Spleen (tissue), 11 donors: ENCODE measurements at regions not wholly inside any gene's neighbourhood (a gene's known extent, or its start where the extent isn't known, plus 50 kb on each side); places are given as distances from the start of the nearest gene placed in this dataset.

Source experiments
- DNase-seq: peaks from one replicate; pipeline ENCODE4 v3.0.0-alpha.2; 2020
- H3K27ac ChIP-seq, 8 donors: fragments of 200-600 bp; sonication (generic) in 7 of 8; 1 replicate in 4 of 8; 2 replicates in 4 of 8; pipeline versions ENCODE4 v1.5.0 to v1.8.0; 2016 to 2021; ENCODE audit warnings: inconsistent platforms in 4 of 8, mild to moderate bottlenecking in 4 of 8, moderate library complexity in 1 of 8
- H3K27me3 ChIP-seq, 7 donors: fragments of 200-600 bp; sonication (generic) in 6 of 7; replicated peaks in 1 of 7; 1 replicate in 4 of 7; 2 replicates in 3 of 7; pipeline versions ENCODE4 v1.5.0 to v1.8.0; 2016 to 2021; ENCODE audit warnings: inconsistent platforms in 3 of 7, mild to moderate bottlenecking in 1 of 7
- H3K36me3 ChIP-seq, 6 donors: fragments of 200-600 bp; sonication (generic) in 5 of 6; 1 replicate in 4 of 6; 2 replicates in 2 of 6; pipeline versions ENCODE4 v1.5.0 to v1.8.0; 2016 to 2021; ENCODE audit warnings: inconsistent platforms in 2 of 6
- H3K4me1 ChIP-seq, 6 donors: fragments of 200-600 bp; sonication (generic) in 5 of 6; 1 replicate in 3 of 6; 2 replicates in 3 of 6; pipeline versions ENCODE4 v1.5.0 to v1.8.0; 2016 to 2021; ENCODE audit warnings: inconsistent platforms in 3 of 6
- H3K4me3 ChIP-seq, 8 donors: fragments of 200-600 bp; sonication (generic) in 7 of 8; 1 replicate in 4 of 8; 2 replicates in 4 of 8; pipeline versions ENCODE4 v1.5.0 to v1.8.0; 2016 to 2021; ENCODE audit warnings: inconsistent platforms in 4 of 8, mild to moderate bottlenecking in 4 of 8, moderate library complexity in 2 of 8
- H3K9me3 ChIP-seq, 8 donors: fragments of 200-600 bp; sonication (generic) in 7 of 8; 1 replicate in 4 of 8; 2 replicates in 4 of 8; pipeline versions ENCODE4 v1.5.0 to v1.8.0; 2016 to 2021; ENCODE audit warnings: inconsistent platforms in 4 of 8
- CTCF ChIP-seq, 11 experiments: fragments of 200-600 bp in 7 of 11; fragments of 450-650 bp in 4 of 11; sonication (generic) in 4 of 11; IDR thresholded peaks in 8 of 11; conservative IDR thresholded peaks in 3 of 11; 1 replicate in 7 of 11; 2 replicates in 4 of 11; pipeline versions ENCODE4 v1.4.0 to v1.8.0; 2016 to 2021; ENCODE audit warnings: antibody characterized with exemption in 11 of 11, inconsistent platforms in 4 of 11, mild to moderate bottlenecking in 1 of 11
- POLR2A ChIP-seq, 3 donors: fragments of 450-650 bp; IDR thresholded peaks; one replicate each; pipeline ENCODE4 v1.5.1; 2017; ENCODE audit warnings: antibody characterized with exemption in 3 of 3, mild to moderate bottlenecking in 1 of 3
- POLR2AphosphoS5 ChIP-seq, 3 donors: sonication (generic); formaldehyde crosslinking; IDR thresholded peaks; one replicate each; pipeline ENCODE4 v1.5.1; 2017; ENCODE audit warnings: antibody characterized with exemption in 3 of 3
- WGBS, 5 donors: extraction: QIAGEN DNeasy Blood & Tissue Kit in 3 of 5; methylation state at CpG; one replicate each; pipeline versions ENCODE4 v1.1.5 to v1.1.7; 2013 to 2018; 5-methylcytosine and 5-hydroxymethylcytosine counted together
- intact Hi-C: fragments of 100-400 bp; cut with DNase I; formaldehyde crosslinking; loops from one replicate; pipeline ENCODE4 v1.15.0; 2023; ENCODE audit warnings: low total_unique reads
- donor health status: healthy with polysubstance abuse.
- donor health status: DM: no; HTN: no; CAD: no; lungs with moderate emphysema.
- donor health status: DM: no; HTN: no; CAD: no.
- donor health status: Bipolar disorder and iron deficiency.
- donor health status: healthy.
- donor health status: DM: no; HTN: no; CAD: no.
- donor health status: DM: yes; HTN: yes; CAD: no.

GRCh38 chr12:42962384-42962783 is 372.8 kb upstream of the PRICKLE1 start:
- H3K9me3 ChIP-seq, result no peaks in the 10 kb centered on the region
- H3K4me3 ChIP-seq, result no peak overlapping the region
- 70 to 89% (median 81%) methylated on average over 2 of the region's 2 CpGs for WGBS, 5 donors
- TF ChIP-seq CTCF (IDR thresholded peaks at IDR 0.05 in 8 of 11, conservative IDR thresholded peaks at IDR 0.05 in 3 of 11), result no peak
- no peaks in the 10 kb centered on the region for H3K27me3 ChIP-seq
- no peaks in the 10 kb centered on the region for H3K4me1 ChIP-seq
- no peaks in the 10 kb centered on the region for H3K36me3 ChIP-seq
- H3K27ac ChIP-seq, result no peak overlapping the region
- intact Hi-C loops, result no loop called here
- no peak for DNase-seq

GRCh38 chr12:42961395-42961794 is 371.8 kb upstream of the PRICKLE1 start:
- TF ChIP-seq POLR2A (IDR thresholded peaks at IDR 0.05) (no peak), POLR2AphosphoS5 (IDR thresholded peaks at IDR 0.05) (no peak), CTCF (IDR thresholded peaks at IDR 0.05 in 8 of 11, conservative IDR thresholded peaks at IDR 0.05 in 3 of 11) (no peak)
- no peak for DNase-seq
- H3K27ac ChIP-seq, result no peak overlapping the region
- no peaks in the 10 kb centered on the region for H3K27me3 ChIP-seq
- intact Hi-C loops, result no loop called here
- no peaks in the 10 kb centered on the region for H3K36me3 ChIP-seq
- H3K4me3 ChIP-seq, result no peak overlapping the region
- 72 to 88% (median 82%) methylated on average over 3 of the region's 3 CpGs for WGBS, 5 donors
- H3K4me1 ChIP-seq, result no peaks in the 10 kb centered on the region
- H3K9me3 ChIP-seq, result no peaks in the 10 kb centered on the region

- H3K27ac ChIP-seq, result no peak overlapping the region
- no peak overlapping the region for H3K4me3 ChIP-seq
- H3K4me1 ChIP-seq, result no peaks in the 10 kb centered on the region
- no peaks in the 10 kb centered on the region for H3K36me3 ChIP-seq
- 87 to 96% (median 93%) methylated on average over 4 of the region's 4 CpGs for WGBS, 5 donors
- H3K9me3 ChIP-seq, result no peaks in the 10 kb centered on the region
- no peaks in the 10 kb centered on the region for H3K27me3 ChIP-seq
- TF ChIP-seq CTCF (IDR thresholded peaks at IDR 0.05 in 8 of 11, conservative IDR thresholded peaks at IDR 0.05 in 3 of 11) (no peak), POLR2AphosphoS5 (IDR thresholded peaks at IDR 0.05) (no peak), POLR2A (IDR thresholded peaks at IDR 0.05) (no peak)
- DNase-seq, result no peak
- intact Hi-C loops, result no loop called here
These were observed 370.6 kb upstream of the PRICKLE1 start for GRCh38 chr12:42960087-42960527.

- Histone ChIP-seq H3K4me1 (no peaks in the 10 kb centered on the region), H3K27ac (no peak overlapping the region), H3K36me3 (no peaks in the 10 kb centered on the region), H3K9me3 (no peaks in the 10 kb centered on the region), H3K4me3 (no peak overlapping the region), H3K27me3 (no peaks in the 10 kb centered on the region)
- intact Hi-C loops, result no loop called here
- no peak for DNase-seq
- no peak for TF ChIP-seq CTCF (IDR thresholded peaks at IDR 0.05 in 8 of 11, conservative IDR thresholded peaks at IDR 0.05 in 3 of 11)
- 81 to 89% (median 84%) methylated on average over 1 of the region's 1 CpG for WGBS, 5 donors
These were observed 368.7 kb upstream of the PRICKLE1 start for GRCh38 chr12:42958291-42958674.
